Astrocyte of the spinal cord (primary cell): ENCODE measurements at regions not wholly inside any gene's neighbourhood (a gene's known extent, or its start where the extent isn't known, plus 50 kb on each side); places are given as distances from the start of the nearest gene placed in this dataset.

Source experiments
- DNase-seq: peaks from one replicate; pipeline ENCODE4 v3.0.0; 2011; ENCODE audit warnings: low read depth, low spot score
- H3K4me3 ChIP-seq: 2 replicates; pipeline ENCODE4 v1.5.1; 2011; ENCODE audit warnings: low read depth, mild to moderate bottlenecking, low read length, moderate library complexity
- in situ Hi-C: cut with HindIII; loops from 2 replicates; pipeline ENCODE4 v1.10.0; 2017; ENCODE audit warnings: low sequenced_read_pairs
- TF ChIP-seq, protein P1 (sequence below): IDR thresholded peaks from 2 replicates; pipeline ENCODE4 v1.5.1; 2012; ENCODE audit warnings: low read depth, mild to moderate bottlenecking, low read length, inconsistent platforms

- no peak for DNase-seq
- H3K4me3 ChIP-seq, result no peak overlapping the region
- TF ChIP-seq, protein P1, sequence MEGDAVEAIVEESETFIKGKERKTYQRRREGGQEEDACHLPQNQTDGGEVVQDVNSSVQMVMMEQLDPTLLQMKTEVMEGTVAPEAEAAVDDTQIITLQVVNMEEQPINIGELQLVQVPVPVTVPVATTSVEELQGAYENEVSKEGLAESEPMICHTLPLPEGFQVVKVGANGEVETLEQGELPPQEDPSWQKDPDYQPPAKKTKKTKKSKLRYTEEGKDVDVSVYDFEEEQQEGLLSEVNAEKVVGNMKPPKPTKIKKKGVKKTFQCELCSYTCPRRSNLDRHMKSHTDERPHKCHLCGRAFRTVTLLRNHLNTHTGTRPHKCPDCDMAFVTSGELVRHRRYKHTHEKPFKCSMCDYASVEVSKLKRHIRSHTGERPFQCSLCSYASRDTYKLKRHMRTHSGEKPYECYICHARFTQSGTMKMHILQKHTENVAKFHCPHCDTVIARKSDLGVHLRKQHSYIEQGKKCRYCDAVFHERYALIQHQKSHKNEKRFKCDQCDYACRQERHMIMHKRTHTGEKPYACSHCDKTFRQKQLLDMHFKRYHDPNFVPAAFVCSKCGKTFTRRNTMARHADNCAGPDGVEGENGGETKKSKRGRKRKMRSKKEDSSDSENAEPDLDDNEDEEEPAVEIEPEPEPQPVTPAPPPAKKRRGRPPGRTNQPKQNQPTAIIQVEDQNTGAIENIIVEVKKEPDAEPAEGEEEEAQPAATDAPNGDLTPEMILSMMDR, result no peak
- in situ Hi-C loops, result no loop called here
Measured at GRCh38 chr5:164885179-164885578, 1379.8 kb downstream of the MAT2B start.

GRCh38 chr5:164893071-164893470, 1387.7 kb downstream of the MAT2B start:
- H3K4me3 ChIP-seq, result no peak overlapping the region
- TF ChIP-seq, protein P1, result no peak
- in situ Hi-C loops, result no loop called here
- DNase-seq, result no peak

GRCh38 chr5:164898705-164899104, 1393.3 kb downstream of the MAT2B start:
- no peak overlapping the region for H3K4me3 ChIP-seq
- TF ChIP-seq, protein P1, result no peak
- DNase-seq, result no peak
- in situ Hi-C loops, result no loop called here

DNA sequence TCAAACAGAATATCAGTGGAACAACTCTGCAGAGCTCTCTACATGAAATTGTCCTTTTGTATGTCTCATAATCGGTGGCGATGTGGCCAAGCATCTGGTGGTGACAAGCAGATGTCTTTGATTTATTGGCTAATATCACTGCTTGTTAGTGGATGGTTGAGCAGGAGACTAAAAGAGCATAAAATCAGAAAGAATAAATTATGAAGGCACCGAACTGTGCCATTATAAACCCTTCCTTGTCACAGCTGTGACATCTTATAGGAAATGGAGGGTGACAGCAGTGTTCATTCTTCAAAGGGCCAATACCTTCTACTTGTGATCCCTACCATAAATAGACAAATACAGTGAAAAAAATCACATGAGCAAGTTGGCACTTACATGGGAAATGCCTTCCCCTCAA, 1404.3 kb downstream of the MAT2B start:
- in situ Hi-C loops, result no loop called here
- H3K4me3 ChIP-seq, result no peak overlapping the region
- TF ChIP-seq, protein P1, result no peak
- no peak for DNase-seq

DNA sequence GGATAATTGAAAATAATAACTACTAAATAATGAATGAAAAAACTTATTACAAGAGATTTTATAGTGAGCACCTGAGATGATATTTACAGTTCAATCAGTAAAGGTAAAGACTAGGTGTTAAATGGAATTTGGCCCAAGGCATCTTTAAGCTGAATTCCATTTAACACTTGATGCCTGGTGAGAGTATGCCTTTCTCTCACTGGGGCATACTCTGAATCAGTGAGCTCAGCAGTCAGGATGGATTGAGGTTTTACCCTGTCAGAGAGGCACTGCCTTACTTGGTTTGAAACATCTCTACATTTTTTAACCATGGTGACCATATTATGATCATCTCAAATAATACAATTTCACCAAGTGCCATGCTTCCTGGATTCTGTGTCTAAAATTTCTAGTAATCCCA, 1416.3 kb downstream of the MAT2B start:
- TF ChIP-seq, protein P1, result no peak
- H3K4me3 ChIP-seq, result no peak overlapping the region
- in situ Hi-C loops, result no loop called here
- DNase-seq, result no peak

DNA sequence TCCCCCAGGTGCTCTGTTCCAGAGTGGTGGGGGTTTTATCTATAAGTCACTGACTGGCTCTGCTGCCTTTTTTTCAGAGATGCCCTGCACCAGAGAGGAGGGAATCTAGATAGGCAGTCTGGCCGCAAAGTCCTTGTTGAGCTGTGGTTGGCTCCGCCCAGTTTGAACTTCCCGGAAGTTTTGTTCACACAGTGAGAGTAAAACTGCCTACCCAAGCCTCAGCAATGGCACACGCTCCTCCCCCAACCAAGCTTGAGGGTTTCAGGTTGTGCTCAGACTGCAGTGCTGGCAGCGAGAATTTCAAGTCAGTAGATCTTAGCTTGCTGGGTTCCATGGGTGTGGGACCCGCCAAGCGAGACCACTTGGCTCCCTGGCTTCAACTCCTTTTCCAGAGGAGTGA, 1428.6 kb downstream of the MAT2B start:
- DNase-seq, result no peak
- H3K4me3 ChIP-seq, result no peak overlapping the region
- TF ChIP-seq, protein P1, result no peak
- in situ Hi-C loops, result no loop called here

DNA sequence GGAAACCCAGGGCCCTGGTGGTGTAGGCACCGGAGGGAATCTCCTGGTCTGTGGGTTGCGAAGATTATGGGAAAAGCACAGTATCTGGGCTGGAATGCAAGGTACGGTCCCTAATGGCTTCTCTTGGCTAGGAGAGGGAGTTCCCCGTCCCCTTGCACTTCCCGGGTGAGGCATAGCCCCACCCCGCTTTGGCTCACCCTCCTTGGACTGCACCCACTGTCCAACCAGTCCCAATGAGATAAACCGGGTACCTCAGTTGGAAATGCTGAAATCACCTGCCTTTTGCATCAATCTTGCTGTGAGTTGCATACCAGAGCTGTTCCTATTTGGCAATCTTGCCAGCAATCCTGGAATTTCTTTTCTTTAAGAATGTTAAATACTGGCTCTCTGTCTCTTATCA, 1429.1 kb downstream of the MAT2B start:
- no peak for DNase-seq
- TF ChIP-seq, protein P1, result no peak
- H3K4me3 ChIP-seq, result no peak overlapping the region
- in situ Hi-C loops, result no loop called here
